GM18519 (cell line): ENCODE measurements at regions not wholly inside any gene's neighbourhood (a gene's known extent, or its start where the extent isn't known, plus 50 kb on each side); places are given as distances from the start of the nearest gene placed in this dataset.
A peak's percentile ranks its signal among the peaks of the same experiment; 100 is the strongest.
"Not testable (repeated sequence)": the region's sequence is repeated elsewhere in the genome, so short reads cannot be mapped to it uniquely, and the experiment has no call there.

ENCODE experiments used
- ATAC-seq: cut with Tn5 transposase; IDR thresholded peaks from one replicate; pipeline ENCODE4 v1.9.1; 2021; ENCODE audit warnings: mild to moderate bottlenecking, moderate library complexity; ENCODE audit not compliant: unreplicated experiment, low FRiP score

DNA sequence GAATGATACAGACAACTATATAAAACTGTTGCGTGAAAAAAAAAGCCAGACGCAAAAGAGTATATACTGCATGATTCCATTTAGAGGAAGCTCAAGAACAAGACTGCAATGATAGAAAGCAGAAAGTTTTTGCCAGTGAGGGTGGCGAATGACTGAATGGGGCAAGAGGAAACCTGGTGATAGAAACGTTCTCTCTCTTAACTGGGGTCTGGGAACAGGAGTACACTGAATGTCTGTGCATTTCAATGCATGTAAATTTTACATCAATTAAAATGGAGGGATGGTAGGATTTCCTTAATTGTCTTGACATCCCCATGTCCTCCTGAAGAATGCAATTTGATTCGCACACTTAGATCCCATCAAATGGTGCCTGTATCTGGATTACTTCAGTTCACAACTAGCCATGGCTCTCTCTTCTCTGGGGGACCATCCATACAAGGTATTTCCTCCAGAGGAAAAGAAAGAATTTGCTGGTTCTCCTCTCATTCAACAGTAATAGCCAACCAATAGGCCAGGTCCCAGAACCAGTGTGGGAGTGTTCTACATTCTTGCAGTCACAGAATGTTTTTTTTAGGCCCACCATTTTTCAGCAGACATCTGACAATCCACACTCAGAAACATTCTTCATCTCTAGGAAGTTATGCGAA lies 221.0 kb upstream of the KLF14 start:
- ATAC-seq, result no peak

GRCh38 chr7:130955565-130955919 lies 221.5 kb upstream of the KLF14 start:
- ATAC-seq, result no peak

- no peak for ATAC-seq
These were observed 222.6 kb upstream of the KLF14 start for GRCh38 chr7:130956417-130957136.

DNA sequence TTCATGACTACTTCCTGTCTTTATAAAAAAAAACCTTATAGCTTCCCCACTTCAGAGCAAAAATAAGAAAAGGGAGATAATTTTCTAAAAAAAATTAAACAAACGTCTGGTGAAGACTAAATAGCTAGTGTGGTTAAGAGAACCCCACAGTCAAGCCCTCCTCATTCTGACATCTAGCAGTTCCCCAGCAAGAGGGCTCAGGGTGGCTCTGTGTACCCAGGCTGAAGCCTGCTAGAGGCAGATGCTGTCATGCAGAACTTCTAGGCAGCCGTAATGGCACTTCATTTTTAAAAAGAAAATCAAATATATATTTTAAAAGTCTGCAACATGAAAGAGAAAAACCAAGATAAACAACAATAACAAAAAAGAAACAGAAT lies 223.1 kb upstream of the KLF14 start:
- ATAC-seq, result no peak

- not testable (repeated sequence) for ATAC-seq
These were observed 223.9 kb upstream of the KLF14 start for GRCh38 chr7:130957722-130958435.

- no peak for ATAC-seq
These were observed 224.8 kb upstream of the KLF14 start for GRCh38 chr7:130958846-130959245.

GRCh38 chr7:130959743-130960207 lies 225.8 kb upstream of the KLF14 start:
- ATAC-seq, result no peak

DNA sequence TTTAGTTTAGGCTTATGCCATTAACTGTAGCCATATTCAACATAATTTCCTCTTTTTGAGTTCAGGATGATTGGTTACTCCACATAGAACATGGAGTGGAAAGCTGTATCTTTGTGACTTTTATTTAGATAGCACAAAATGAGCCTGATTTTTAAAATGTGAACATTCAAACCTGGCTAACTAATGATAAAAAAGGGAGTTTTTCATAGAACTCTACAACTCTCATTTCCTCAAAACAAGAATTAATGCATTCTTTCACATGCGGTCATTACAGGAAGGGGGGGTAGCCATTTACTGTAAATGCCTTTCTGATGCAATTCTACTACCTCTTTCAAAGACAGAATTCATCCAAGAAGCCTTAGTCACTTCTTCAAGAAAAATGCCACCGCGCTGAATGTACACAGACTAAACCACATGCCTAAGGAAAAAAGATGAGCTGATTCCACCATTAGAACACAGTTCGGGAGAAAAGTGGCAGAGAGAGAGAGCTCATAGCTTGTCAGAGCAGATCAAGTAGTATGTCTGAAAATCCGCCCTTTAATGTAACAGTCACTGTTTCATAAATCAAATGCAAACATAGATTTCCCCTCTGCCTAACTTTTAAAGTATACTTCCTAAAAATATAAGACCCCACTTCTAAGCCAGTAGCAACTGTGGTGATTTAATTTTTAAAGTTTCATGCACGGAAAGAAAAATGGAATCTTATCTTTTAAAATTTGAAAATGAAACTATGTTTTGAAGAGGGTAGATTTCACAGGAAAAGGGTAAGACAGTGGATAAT lies 226.4 kb upstream of the KLF14 start:
- no peak for ATAC-seq

GRCh38 chr7:130961128-130961601 lies 227.2 kb upstream of the KLF14 start:
- ATAC-seq, result peak; percentile 67

DNA sequence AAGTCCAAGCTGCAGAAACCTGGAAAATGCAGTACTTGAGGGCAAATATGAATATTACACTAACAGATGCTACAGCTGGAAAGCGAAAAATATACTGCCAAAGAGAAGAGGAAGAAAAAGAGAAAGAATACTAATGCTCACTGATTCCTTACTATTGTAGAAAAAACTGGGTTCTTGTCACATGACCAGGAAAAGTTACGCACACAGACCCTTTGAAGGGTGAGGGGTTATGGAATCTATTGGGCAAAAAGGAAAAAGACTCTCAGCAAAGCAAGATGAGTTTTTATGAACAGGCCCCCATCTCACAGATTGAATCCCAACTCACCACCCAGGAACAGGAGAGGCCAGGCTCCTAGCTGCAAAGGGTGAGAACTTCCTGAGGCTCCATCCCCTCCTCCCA lies 228.1 kb upstream of the KLF14 start:
- no peak for ATAC-seq

DNA sequence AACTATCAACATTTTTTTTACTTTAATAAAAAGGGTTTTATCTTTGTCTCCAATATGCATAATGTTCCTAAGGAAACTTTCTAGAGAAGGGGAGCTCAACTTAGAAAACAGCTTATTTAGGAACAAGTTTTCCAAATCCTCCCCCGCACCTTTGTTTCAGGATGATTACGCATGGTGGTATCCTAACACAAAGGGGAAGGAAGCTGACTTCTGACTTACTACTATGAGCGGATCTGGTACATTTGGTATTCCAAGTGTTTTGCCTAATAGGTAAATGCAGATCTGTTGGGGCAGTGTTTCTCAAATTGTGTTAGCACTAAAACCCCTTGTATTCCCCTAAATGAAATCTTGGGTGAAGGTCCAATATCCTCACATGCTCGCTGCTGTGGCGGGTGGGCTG lies 229.3 kb upstream of the KLF14 start:
- no peak for ATAC-seq

GRCh38 chr7:130965515-130965914 lies 231.5 kb upstream of the KLF14 start:
- no peak for ATAC-seq

DNA sequence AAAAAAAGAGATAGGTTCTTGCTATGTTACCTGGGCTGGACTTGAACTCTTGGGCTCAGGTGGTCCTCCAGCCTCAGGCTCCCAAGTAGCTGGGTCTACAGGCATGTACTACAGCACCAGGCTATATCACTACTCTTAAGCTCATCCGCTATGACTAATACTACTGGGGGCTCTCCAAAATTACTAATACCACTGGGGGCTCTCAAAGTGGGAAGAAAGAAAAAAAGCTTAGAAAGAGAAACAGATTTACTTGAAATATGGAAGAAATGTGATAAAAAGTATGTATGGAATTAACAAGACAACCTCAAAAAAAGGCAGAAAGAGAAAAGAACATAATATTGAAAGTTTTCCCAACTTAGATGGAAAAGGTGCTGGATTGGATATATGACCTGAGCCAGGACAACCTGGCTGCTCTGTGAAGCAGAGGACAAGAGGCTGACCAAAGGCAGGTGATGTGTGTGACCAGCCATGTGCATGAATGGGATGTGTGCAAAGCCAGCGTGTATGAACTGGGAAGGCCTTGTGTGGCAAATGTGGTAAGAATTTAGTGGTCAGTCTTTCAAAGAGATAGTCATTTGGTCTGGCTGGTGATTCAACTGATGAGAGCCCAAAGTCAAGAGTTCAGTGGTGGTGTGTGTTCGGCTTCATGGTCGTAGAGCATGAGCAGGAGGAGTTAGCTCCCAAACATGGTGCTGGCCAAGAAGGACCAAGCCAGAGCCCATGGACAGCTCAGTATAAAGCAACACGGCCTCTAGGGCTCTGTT lies 232.4 kb upstream of the KLF14 start:
- ATAC-seq, result no peak

GRCh38 chr7:130970196-130970595 lies 236.2 kb upstream of the KLF14 start:
- ATAC-seq, result no peak

DNA sequence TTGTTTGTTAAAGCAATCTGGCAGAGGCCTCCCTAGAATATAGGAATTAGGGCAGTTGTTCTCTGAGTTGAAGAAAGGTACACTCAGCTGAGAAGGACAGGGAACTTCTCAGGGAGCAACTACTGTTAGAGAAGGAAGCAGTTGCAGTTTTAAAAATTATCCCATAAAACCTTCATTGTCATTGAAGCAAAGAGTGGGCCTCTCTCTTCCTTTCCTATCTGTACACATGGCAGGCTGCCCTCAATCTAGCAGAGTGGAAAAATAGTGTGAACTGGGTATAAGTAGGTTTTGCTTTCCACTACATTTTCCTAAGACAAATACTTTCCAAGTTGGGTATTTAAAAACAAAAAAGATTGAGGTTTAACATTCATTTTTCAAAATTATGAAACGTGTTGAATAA lies 236.7 kb upstream of the KLF14 start:
- ATAC-seq, result no peak

GRCh38 chr7:130971297-130971696 lies 237.3 kb upstream of the KLF14 start:
- ATAC-seq, result no peak

DNA sequence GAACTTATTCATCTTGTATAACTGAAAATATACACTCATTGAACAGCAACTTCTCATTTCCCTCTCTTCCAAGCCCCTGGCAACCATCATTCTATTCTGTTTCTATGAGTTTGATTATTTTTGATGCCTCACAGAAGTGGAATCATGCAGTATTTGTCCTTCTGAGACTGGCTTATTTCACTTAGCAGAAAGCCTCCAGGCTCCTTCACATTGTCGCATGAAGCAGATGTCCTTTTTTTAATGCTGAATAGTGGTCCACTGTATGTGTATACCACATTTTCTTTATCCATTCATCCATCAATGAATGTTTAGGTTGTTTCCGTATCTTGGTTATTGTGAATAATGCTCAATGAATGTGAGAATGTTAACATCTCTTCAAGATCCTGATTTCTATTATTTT lies 238.2 kb upstream of the KLF14 start:
- ATAC-seq, result no peak

DNA sequence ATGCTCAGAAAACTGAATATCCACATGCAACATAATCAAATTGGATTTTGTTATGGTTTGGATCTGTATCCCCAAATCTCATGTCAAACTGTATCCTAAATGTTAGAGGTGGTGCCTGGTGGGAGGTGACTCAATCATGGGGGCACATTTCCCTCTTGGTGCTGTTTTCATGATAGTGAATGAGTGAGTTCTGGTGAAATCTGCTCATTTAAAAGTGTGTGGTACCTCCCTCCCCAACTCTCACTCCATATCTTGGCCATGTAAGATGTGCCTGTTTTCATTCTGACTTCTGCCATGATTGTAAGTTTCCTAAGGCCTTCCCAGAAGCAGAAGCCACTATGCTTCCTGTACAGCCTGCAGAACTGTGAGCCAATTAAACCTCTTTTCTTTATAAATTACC lies 239.6 kb upstream of the KLF14 start:
- ATAC-seq, result no peak

GRCh38 chr7:130974169-130974568 lies 240.2 kb upstream of the KLF14 start:
- no peak for ATAC-seq

GRCh38 chr7:130974794-130975193 lies 240.8 kb upstream of the KLF14 start:
- ATAC-seq, result no peak
